ENCODE measurements at regions not wholly inside any gene's neighbourhood (a gene's known extent, or its start where the extent isn't known, plus 50 kb on each side); places are given as distances from the start of the nearest gene placed in this dataset.

GRCh38 chr3:74507691-74508090 lies 106.8 kb downstream of the CNTN3 start:
- intact Hi-C loops (cut with micrococcal nuclease) = no loop called here

- intact Hi-C loops (cut with micrococcal nuclease) = no loop called here
Measured at GRCh38 chr3:74506246-74506645, 108.2 kb downstream of the CNTN3 start.

GRCh38 chr3:74501007-74501406 lies 113.5 kb downstream of the CNTN3 start:
- intact Hi-C loops (cut with micrococcal nuclease) = no loop called here

- intact Hi-C loops (cut with micrococcal nuclease) = no loop called here
Measured at GRCh38 chr3:74500257-74500656, 114.2 kb downstream of the CNTN3 start.

- intact Hi-C loops (cut with micrococcal nuclease) = no loop called here
Measured at GRCh38 chr3:74491874-74492273, 122.6 kb downstream of the CNTN3 start.

GRCh38 chr3:74489050-74489792 lies 125.2 kb downstream of the CNTN3 start:
- intact Hi-C loops (cut with micrococcal nuclease) = no loop called here

- intact Hi-C loops (cut with micrococcal nuclease) = no loop called here
Measured at GRCh38 chr3:74479915-74480314, 134.5 kb downstream of the CNTN3 start.

GRCh38 chr3:74470313-74470712 lies 144.1 kb downstream of the CNTN3 start:
- intact Hi-C loops (cut with micrococcal nuclease) = no loop called here

- intact Hi-C loops (cut with micrococcal nuclease) = no loop called here
Measured at GRCh38 chr3:74469713-74470112, 144.7 kb downstream of the CNTN3 start.

GRCh38 chr3:74469151-74469550 lies 145.3 kb downstream of the CNTN3 start:
- intact Hi-C loops (cut with micrococcal nuclease) = no loop called here

GRCh38 chr3:74465715-74466410 lies 148.6 kb downstream of the CNTN3 start:
- intact Hi-C loops (cut with micrococcal nuclease) = no loop called here

- intact Hi-C loops (cut with micrococcal nuclease) = no loop called here
Measured at GRCh38 chr3:74463515-74463914, 150.9 kb downstream of the CNTN3 start.

GRCh38 chr3:74456166-74456565 lies 158.3 kb downstream of the CNTN3 start:
- intact Hi-C loops (cut with micrococcal nuclease) = no loop called here

GRCh38 chr3:74447221-74447620 lies 167.2 kb downstream of the CNTN3 start:
- intact Hi-C loops (cut with micrococcal nuclease) = no loop called here

GRCh38 chr3:74445541-74445940 lies 168.9 kb downstream of the CNTN3 start:
- intact Hi-C loops (cut with micrococcal nuclease) = no loop called here

GRCh38 chr3:74443102-74443501 lies 171.4 kb downstream of the CNTN3 start:
- intact Hi-C loops (cut with micrococcal nuclease) = no loop called here

- intact Hi-C loops (cut with micrococcal nuclease) = no loop called here
Measured at GRCh38 chr3:74442683-74443082, 171.8 kb downstream of the CNTN3 start.

GRCh38 chr3:74442068-74442467 lies 172.4 kb downstream of the CNTN3 start:
- intact Hi-C loops (cut with micrococcal nuclease) = no loop called here

GRCh38 chr3:74436184-74436583 lies 178.3 kb downstream of the CNTN3 start:
- intact Hi-C loops (cut with micrococcal nuclease) = no loop called here

- intact Hi-C loops (cut with micrococcal nuclease) = no loop called here
Measured at GRCh38 chr3:74435631-74436030, 178.8 kb downstream of the CNTN3 start.

- intact Hi-C loops (cut with micrococcal nuclease) = no loop called here
Measured at GRCh38 chr3:74434406-74434805, 180.1 kb downstream of the CNTN3 start.

GRCh38 chr3:74426571-74426970 lies 187.9 kb downstream of the CNTN3 start:
- intact Hi-C loops (cut with micrococcal nuclease) = no loop called here

GRCh38 chr3:74423867-74424266 lies 190.6 kb downstream of the CNTN3 start:
- intact Hi-C loops (cut with micrococcal nuclease) = no loop called here
